IMR-90 (cell line): ENCODE measurements at regions not wholly inside any gene's neighbourhood (a gene's known extent, or its start where the extent isn't known, plus 50 kb on each side); places are given as distances from the start of the nearest gene placed in this dataset.
"Not testable (repeated sequence)": the region's sequence is repeated elsewhere in the genome, so short reads cannot be mapped to it uniquely, and the experiment has no call there.

Experiments
- ATAC-seq: fragments of 200-7000 bp; cut with Tn5 transposase; 2 replicates; pipeline ENCODE4 v1.9.1; 2020; ENCODE audit warnings: low read depth, mild to moderate bottlenecking, moderate library complexity
- BruUV-seq: library from RNA; stranded (reverse); fragments of 400-500 nt; replicated peaks from 2 replicates; lab custom pipeline; 2021; lab: Mats Ljungman, UMichigan
- CTCF ChIA-PET: fragments of 300-600 bp; formaldehyde crosslinking; extraction: SDS; loops from one replicate; lab custom pipeline; 2021; ENCODE audit warnings: antibody characterized with exemption; lab: Yijun Ruan, JAX
- POLR2A ChIA-PET: fragments of 300-600 bp; sonication (Branson Sonifier 250); formaldehyde crosslinking; loops from one replicate; lab custom pipeline; 2022; ENCODE audit warnings: antibody characterized with exemption; ENCODE audit not compliant: unreplicated experiment; lab: Charles Lee
- DNase-seq: peaks from one replicate; pipeline ENCODE4 v3.0.0; 2013
- H2AFZ ChIP-seq: replicated peaks from 2 replicates; pipeline ENCODE3; 2013; ENCODE audit warnings: low read length, mild to moderate bottlenecking; ENCODE audit not compliant: poor library complexity
- H2AK5ac ChIP-seq: 2 replicates; pipeline ENCODE4 v1.6.1; 2013; ENCODE audit warnings: low read depth, low read length, inconsistent platforms
- H2AK9ac ChIP-seq: replicated peaks from 2 replicates; pipeline ENCODE3; 2013; ENCODE audit warnings: mild to moderate bottlenecking, low read depth, low read length, moderate library complexity; ENCODE audit not compliant: poor library complexity
- H2BK120ac ChIP-seq: 2 replicates; pipeline ENCODE4 v1.6.1; 2013; ENCODE audit warnings: low read depth, low read length, inconsistent platforms
- H2BK15ac ChIP-seq: 3 replicates; pipeline ENCODE4 v1.6.1; 2013; ENCODE audit warnings: low read depth, low read length, inconsistent platforms
- H2BK20ac ChIP-seq: 2 replicates; pipeline ENCODE4 v1.6.1; 2013; ENCODE audit warnings: low read depth, mild to moderate bottlenecking, inconsistent platforms, low read length, moderate library complexity
- H2BK5ac ChIP-seq: 2 replicates; pipeline ENCODE4 v1.6.1; 2013; ENCODE audit warnings: mild to moderate bottlenecking, low read depth, low read length, inconsistent platforms; ENCODE audit not compliant: poor library complexity, severe bottlenecking
- H3K14ac ChIP-seq: replicated peaks from 2 replicates; pipeline ENCODE4 v1.6.1; 2013; ENCODE audit warnings: low read depth, low read length, inconsistent platforms
- H3K18ac ChIP-seq: 2 replicates; pipeline ENCODE4 v1.6.1; 2013; ENCODE audit warnings: low read depth, low read length, control low read depth
- H3K23ac ChIP-seq: 2 replicates; pipeline ENCODE4 v1.6.1; 2013; ENCODE audit warnings: low read depth, low read length, inconsistent platforms
- H3K27ac ChIP-seq: 2 replicates; pipeline ENCODE4 v1.5.1; 2013; ENCODE audit warnings: mild to moderate bottlenecking, control low read depth, low read length; ENCODE audit not compliant: insufficient read depth
- H3K27me3 ChIP-seq: 2 replicates; pipeline ENCODE4 v1.6.1; 2013; ENCODE audit warnings: low read length; ENCODE audit not compliant: control insufficient read depth, insufficient read depth
- H3K36me3 ChIP-seq: 2 replicates; pipeline ENCODE4 v1.6.1; 2013; ENCODE audit warnings: low read length, mixed read lengths; ENCODE audit not compliant: control insufficient read depth, insufficient read depth
- H3K4ac ChIP-seq: 2 replicates; pipeline ENCODE4 v1.6.1; 2013; ENCODE audit warnings: low read depth, low read length, inconsistent platforms
- H3K4me1 ChIP-seq: 2 replicates; pipeline ENCODE4 v1.6.1; 2013; ENCODE audit warnings: low read length, mixed read lengths; ENCODE audit not compliant: control insufficient read depth, insufficient read depth
- H3K4me2 ChIP-seq: 2 replicates; pipeline ENCODE4 v1.6.1; 2013; ENCODE audit warnings: low read depth, mild to moderate bottlenecking, control low read depth, low read length, moderate library complexity
- H3K4me3 ChIP-seq: 2 replicates; pipeline ENCODE4 v1.5.1; 2013; ENCODE audit warnings: low read depth, mild to moderate bottlenecking, control low read depth, low read length, moderate library complexity; ENCODE audit not compliant: insufficient read depth
- H3K56ac ChIP-seq: 2 replicates; pipeline ENCODE4 v1.6.1; 2013; ENCODE audit warnings: low read length, inconsistent platforms; ENCODE audit not compliant: insufficient read depth; ENCODE audit errors: extremely low read depth
- H3K79me1 ChIP-seq, 2 experiments: 2 replicates each; pipeline ENCODE4 v1.6.1; 2013; ENCODE audit warnings: low read length in 2 of 2, inconsistent platforms in 1 of 2, low read depth in 1 of 2
- H3K9ac ChIP-seq: 2 replicates; pipeline ENCODE4 v1.6.1; 2013; ENCODE audit warnings: low read depth, low read length, control low read depth
- H3K9me1 ChIP-seq: 2 replicates; pipeline ENCODE4 v1.6.1; 2013; ENCODE audit warnings: low read length, inconsistent platforms; ENCODE audit not compliant: insufficient read depth
- H3K9me3 ChIP-seq: 2 replicates; pipeline ENCODE4 v1.6.1; 2013; ENCODE audit warnings: low read length; ENCODE audit not compliant: control insufficient read depth, insufficient read depth
- H4K20me1 ChIP-seq: 2 replicates; pipeline ENCODE4 v1.6.1; 2013; ENCODE audit warnings: low read length, inconsistent platforms; ENCODE audit not compliant: insufficient read depth
- H4K5ac ChIP-seq: 2 replicates; pipeline ENCODE4 v1.6.1; 2013; ENCODE audit warnings: mild to moderate bottlenecking, low read depth, low read length, control low read depth
- H4K8ac ChIP-seq, 2 experiments: 2 replicates each; pipeline ENCODE4 v1.6.1; 2013; ENCODE audit warnings: low read depth in 2 of 2, low read length in 2 of 2, control low read depth in 1 of 2, inconsistent platforms in 1 of 2
- H4K91ac ChIP-seq: 2 replicates; pipeline ENCODE4 v1.6.1; 2013; ENCODE audit warnings: low read depth, low read length, inconsistent platforms; ENCODE audit not compliant: insufficient read depth
- BHLHE40 ChIP-seq: fragments of 150-350 bp; IDR thresholded peaks from 2 replicates; pipeline ENCODE4 v1.6.1; 2016; ENCODE audit warnings: mild to moderate bottlenecking, low read depth, low read length
- CEBPB ChIP-seq: IDR thresholded peaks from 2 replicates; pipeline ENCODE4 v1.6.1; 2012; ENCODE audit warnings: low read depth, low read length, improper control_type of control experiment
- CHD1 ChIP-seq: IDR thresholded peaks from 2 replicates; pipeline ENCODE4 v1.6.1; 2012; ENCODE audit warnings: low read depth, low read length, improper control_type of control experiment
- FOS ChIP-seq: fragments of 150-350 bp; IDR thresholded peaks from 2 replicates; pipeline ENCODE4 v1.6.1; 2016; ENCODE audit warnings: low read depth, low read length
- MAFK ChIP-seq: IDR thresholded peaks from 2 replicates; pipeline ENCODE4 v1.6.1; 2012; ENCODE audit warnings: low read depth, low read length, improper control_type of control experiment
- MAZ ChIP-seq: IDR thresholded peaks from 2 replicates; pipeline ENCODE4 v1.6.1; 2012; ENCODE audit warnings: low read depth, mild to moderate bottlenecking, low read length, improper control_type of control experiment, moderate library complexity, borderline replicate concordance
- NFE2L2 ChIP-seq: fragments of 150-350 bp; IDR thresholded peaks from 2 replicates; pipeline ENCODE4 v1.6.1; 2016; ENCODE audit warnings: low read depth, mild to moderate bottlenecking, low read length
- POLR2A ChIP-seq: IDR thresholded peaks from 2 replicates; pipeline ENCODE4 v1.6.1; 2012; ENCODE audit warnings: mild to moderate bottlenecking, low read depth, low read length
- RAD21 ChIP-seq: IDR thresholded peaks from 2 replicates; pipeline ENCODE4 v1.6.1; 2012; ENCODE audit warnings: low read length, improper control_type of control experiment
- RCOR1 ChIP-seq: IDR thresholded peaks from 2 replicates; pipeline ENCODE4 v1.6.1; 2012; ENCODE audit warnings: mild to moderate bottlenecking, low read length, improper control_type of control experiment; ENCODE audit not compliant: insufficient replicate concordance
- RFX5 ChIP-seq: IDR thresholded peaks from 2 replicates; pipeline ENCODE4 v1.8.0; 2012; ENCODE audit warnings: low read depth, mild to moderate bottlenecking, low read length, moderate library complexity
- SMC3 ChIP-seq: fragments of 150-350 bp; IDR thresholded peaks from 2 replicates; pipeline ENCODE4 v1.6.1; 2016; ENCODE audit warnings: low read depth, mild to moderate bottlenecking, antibody characterized with exemption, low read length, moderate library complexity
- WGBS, 2 experiments: methylation state at CpG; one replicate each; pipeline versions ENCODE4 v1.1.5 to v1.1.7; 2013; ENCODE audit warnings: missing lambda C conversion rate in 2 of 2; ENCODE audit not compliant: insufficient read length in 1 of 2; ENCODE audit errors: extremely low coverage in 2 of 2; 5-methylcytosine and 5-hydroxymethylcytosine counted together
- dilution Hi-C: fragments of 300-500 bp; cut with HindIII; formaldehyde crosslinking; loops from one replicate; pipeline ENCODE4 v1.14.3; 2018; ENCODE audit warnings: low sequenced_read_pairs; ENCODE audit not compliant: unreplicated experiment
- in situ Hi-C: fragments of 300-500 bp; cut with MboI; formaldehyde crosslinking; loops from 3 replicates; pipeline ENCODE4 v1.14.3; 2019; ENCODE audit warnings: low sequenced_read_pairs, inconsistent platforms, mixed read lengths
- intact Hi-C: fragments of 100-400 bp; cut with micrococcal nuclease; formaldehyde crosslinking; loops from 2 replicates; pipeline ENCODE4 v1.10.0; 2022

DNA sequence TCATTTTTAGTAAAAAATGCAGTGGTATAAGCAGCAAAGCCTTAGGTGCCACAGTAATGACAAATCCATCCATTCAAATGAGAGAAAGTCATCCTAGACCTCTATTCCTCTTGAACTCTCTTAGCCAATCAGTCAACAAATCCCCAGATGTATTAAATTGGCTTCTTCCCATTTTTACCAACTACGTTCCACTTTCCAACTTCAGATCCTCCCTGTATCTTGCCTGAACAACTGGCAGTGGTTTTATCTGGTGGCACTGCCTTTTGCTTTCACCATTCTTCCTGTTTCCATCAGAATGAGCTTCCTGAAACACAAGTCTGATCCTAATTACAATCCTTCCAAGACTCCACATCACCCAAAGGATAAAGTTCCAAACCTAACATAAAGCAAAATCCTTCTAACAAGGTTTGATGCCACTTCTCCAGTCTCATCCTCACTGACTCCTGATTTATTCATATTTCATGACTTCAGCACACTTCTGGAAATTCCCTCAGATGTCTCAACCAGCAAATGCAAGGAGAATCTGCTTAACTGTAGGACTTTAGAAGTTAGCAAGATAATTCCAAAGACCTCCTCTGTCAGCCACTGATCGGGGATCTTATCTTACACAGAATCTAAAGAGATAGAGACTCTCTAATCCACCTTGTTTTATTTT is 69.8 kb upstream of the SLC4A7 start:
- no peak overlapping the region for H2AFZ ChIP-seq

GRCh38 chr3:27552708-27553107 is 68.5 kb upstream of the SLC4A7 start:
- H3K27me3 ChIP-seq, dilution Hi-C loops, POLR2A ChIA-PET, H3K9me1 ChIP-seq, H3K4me2 ChIP-seq, H3K9me3 ChIP-seq, H3K36me3 ChIP-seq, H4K20me1 ChIP-seq, H3K18ac ChIP-seq, BruUV-seq, H4K5ac ChIP-seq, H3K79me1 ChIP-seq, CTCF ChIA-PET, in situ Hi-C loops, intact Hi-C loops, H3K9ac ChIP-seq, H3K4me3 ChIP-seq: not testable (repeated sequence)
- Histone ChIP-seq H2BK20ac (peak overlapping the region; percentile 96), H3K4ac (peak overlapping the region; percentile 95), H2BK5ac (peak overlapping the region; percentile 99), H3K56ac (peak overlapping the region; percentile 47; the same call in 1 of the 2 replicates), H2BK120ac (peak overlapping the region; percentile 99), H2BK15ac (peak overlapping the region; percentile 98; the same call in 1 of the 3 replicates), H4K91ac (peak overlapping the region; percentile 88), H3K14ac (0 out of 2 replicates have a peak overlapping the region, but pooled peaks have one; percentile 74), H3K23ac (peak overlapping the region; percentile 70; the same call in 1 of the 2 replicates), H2AK9ac (peak overlapping the region; percentile 76), H3K27ac (peak overlapping the region; percentile 33; the same call in 1 of the 2 replicates), H4K8ac (peak overlapping the region; percentile 88 to 96), H3K4me1 (peaks cover 21% of the 10 kb centered on the region), H2AK5ac (peak overlapping the region; percentile 84; the same call in 1 of the 2 replicates), H2AFZ (peak overlapping the region; percentile 79)
- peak; percentile 78 for DNase-seq
- peak; percentile 63 for ATAC-seq
- 0% methylated on average over 1 of the region's 5 CpGs; no CpG with 5 or more reads in 1 of the 2 experiments for WGBS, 2 experiments

More for the DNA sequence above, 69.8 kb upstream of the SLC4A7 start:
- Histone ChIP-seq H3K27me3 (no peaks in the 10 kb centered on the region), H3K79me1 (peaks cover 0 to 5% of the 10 kb centered on the region in 2 experiments; a peak in 1 of 4 replicates), H3K18ac (peak overlapping the region; percentile 99; the same call in 1 of the 2 replicates), H3K4me3 (no peak overlapping the region), H4K91ac (peak overlapping the region; percentile 79), H2AK9ac (no peak overlapping the region), H3K4ac (peak overlapping the region; percentile 93), H3K4me2 (peak overlapping the region; percentile 31; the same call in 1 of the 2 replicates), H2BK5ac (peak overlapping the region; percentile 99), H2BK20ac (peak overlapping the region; percentile 96), H2AK5ac (peak overlapping the region; percentile 94), H4K20me1 (no peaks in the 10 kb centered on the region), H3K9me3 (no peaks in the 10 kb centered on the region), H2BK120ac (peak overlapping the region; percentile 98), H3K36me3 (no peaks in the 10 kb centered on the region), H3K9ac (no peak overlapping the region), H3K23ac (peak overlapping the region; percentile 36; the same call in 1 of the 2 replicates), H3K9me1 (peaks cover 5% of the 10 kb centered on the region), H3K27ac (no peak overlapping the region; the same call in 1 of the 2 replicates), H2BK15ac (peak overlapping the region; percentile 98), H3K14ac (peak overlapping the region; percentile 73), H4K8ac (peak overlapping the region; percentile 88), H3K4me1 (peaks cover 21% of the 10 kb centered on the region), H3K56ac (no peak overlapping the region), H4K5ac (peak overlapping the region; percentile 98; the same call in 1 of the 2 replicates)
- POLR2A ChIA-PET, result no interaction called here
- dilution Hi-C loops, result no loop called here
- 100% methylated on average over 1 of the region's 2 CpGs; no CpG with 5 or more reads in 1 of the 2 experiments for WGBS, 2 experiments
- DNase-seq (peak; percentile 64), ATAC-seq (no peak)
- TF ChIP-seq NFE2L2 (no peak), RAD21 (no peak), CHD1 (no peak), BHLHE40 (no peak), CEBPB (no peak), RCOR1 (no peak), POLR2A (no peak), SMC3 (no peak), FOS (no peak), MAFK (no peak), MAZ (no peak), RFX5 (no peak)
- in situ Hi-C loops, result no loop called here
- no TSS peak for BruUV-seq
- CTCF ChIA-PET, result no interaction called here
- intact Hi-C loops, result no loop called here
